CD4-positive, CD25-positive, alpha-beta regulatory T cell (primary cell): ENCODE measurements at regions not wholly inside any gene's neighbourhood (a gene's known extent, or its start where the extent isn't known, plus 50 kb on each side); places are given as distances from the start of the nearest gene placed in this dataset.

Experiments
- ATAC-seq, 2 donors: fragments of 150-1000 bp; cut with Tn5 transposase; one replicate each; pipeline ENCODE4 v1.10.0; 2021; ENCODE audit warnings: low read depth in 2 of 2, moderate number of reproducible peaks in 2 of 2, moderate library complexity in 1 of 2
- DNase-seq, 3 donors: peaks; one replicate each; pipeline versions ENCODE4 v3.0.0 to v3.0.0-alpha.2; 2012 to 2022; ENCODE audit warnings: mixed read lengths in 1 of 3
- H3K27ac ChIP-seq: one replicate; pipeline ENCODE4 v1.7.0; 2013; ENCODE audit warnings: mild to moderate bottlenecking, low read length; ENCODE audit not compliant: insufficient read depth, poor library complexity, severe bottlenecking
- H3K27me3 ChIP-seq: one replicate; pipeline ENCODE4 v1.7.0; 2013; ENCODE audit warnings: low read length; ENCODE audit not compliant: control insufficient read depth, insufficient read depth
- H3K36me3 ChIP-seq: one replicate; pipeline ENCODE4 v1.7.0; 2013; ENCODE audit warnings: mild to moderate bottlenecking, low read length, moderate library complexity; ENCODE audit not compliant: control insufficient read depth, insufficient read depth
- H3K4me1 ChIP-seq: 2 replicates; pipeline ENCODE4 v1.7.0; 2013; ENCODE audit warnings: mild to moderate bottlenecking, low read length; ENCODE audit not compliant: insufficient read depth, control insufficient read depth, poor library complexity, severe bottlenecking
- H3K4me3 ChIP-seq: one replicate; pipeline ENCODE4 v1.7.0; 2013; ENCODE audit warnings: low read depth, mild to moderate bottlenecking, low read length, moderate library complexity
- H3K9me3 ChIP-seq, 2 experiments: 1 replicate in 1 of 2; 2 replicates in 1 of 2; pipeline ENCODE4 v1.7.0; 2013; ENCODE audit warnings: low read length in 2 of 2, mild to moderate bottlenecking in 1 of 2, moderate library complexity in 1 of 2; ENCODE audit not compliant: control insufficient read depth in 2 of 2
- H3K27ac Mint-ChIP-seq, 3 donors: one replicate each; pipeline ENCODE4 v1.8.0; 2020 to 2022; ENCODE audit warnings: mild to moderate bottlenecking in 3 of 3, mixed read lengths in 3 of 3, moderate library complexity in 2 of 3
- H3K27me3 Mint-ChIP-seq: one replicate; pipeline ENCODE4 v1.8.0; 2022; ENCODE audit warnings: mild to moderate bottlenecking, mixed read lengths
- H3K36me3 Mint-ChIP-seq: one replicate; pipeline ENCODE4 v1.8.0; 2020; ENCODE audit warnings: mixed read lengths
- H3K4me1 Mint-ChIP-seq, 4 donors: one replicate each; pipeline ENCODE4 v1.8.0; 2020 to 2022; ENCODE audit warnings: mixed read lengths in 4 of 4, mild to moderate bottlenecking in 1 of 4
- H3K4me3 Mint-ChIP-seq, 4 donors: one replicate each; pipeline ENCODE4 v1.8.0; 2020 to 2022; ENCODE audit warnings: mild to moderate bottlenecking in 4 of 4, mixed read lengths in 4 of 4, moderate library complexity in 3 of 4
- H3K9me3 Mint-ChIP-seq, 7 donors: one replicate each; pipeline ENCODE4 v1.8.0; 2020 to 2022; ENCODE audit warnings: mixed read lengths in 7 of 7, mild to moderate bottlenecking in 3 of 7, moderate library complexity in 2 of 7

DNA sequence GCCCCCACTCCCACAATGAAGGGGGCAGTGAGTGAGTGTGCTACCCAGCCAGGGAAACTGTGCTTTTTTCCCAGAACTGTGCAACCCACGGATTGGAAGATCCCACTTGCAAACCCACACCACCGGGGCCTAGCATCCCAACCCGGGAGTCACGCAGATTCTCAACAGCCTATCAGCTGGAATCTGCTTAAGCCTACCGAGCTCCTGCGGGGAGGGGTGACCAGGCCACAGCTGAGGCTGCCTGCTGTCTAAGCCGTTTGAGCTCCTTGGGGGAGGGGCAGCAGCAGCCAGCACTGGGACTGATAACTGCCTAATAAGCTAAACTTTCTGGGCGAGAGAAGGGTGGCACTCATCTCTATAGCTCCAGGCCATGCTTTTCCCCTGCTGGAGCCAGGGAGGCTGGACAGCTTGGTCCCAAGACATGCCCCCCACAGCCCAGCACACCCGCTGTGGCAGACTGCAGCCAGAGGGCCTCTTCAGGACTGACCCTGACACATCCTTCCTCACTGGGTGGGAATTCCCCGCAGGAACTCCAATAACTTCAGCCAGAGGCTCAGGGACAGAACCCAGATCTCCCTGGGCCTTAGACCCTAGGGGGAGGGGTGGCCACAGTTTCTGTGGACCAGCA, 161.3 kb upstream of the MAGEB18 start:
- H3K9me3 Mint-ChIP-seq = peaks cover 0 to 19% (median 2%) of the 10 kb centered on the region in 7 donors
- ATAC-seq (no peak), DNase-seq (no peak)
- no peak overlapping the region for H3K4me3 Mint-ChIP-seq
- Histone ChIP-seq H3K36me3 (no peaks in the 10 kb centered on the region), H3K4me1 (no peaks in the 10 kb centered on the region), H3K27ac (no peak overlapping the region), H3K27me3 (no peaks in the 10 kb centered on the region), H3K9me3 (no peaks in the 10 kb centered on the region), H3K4me3 (no peak overlapping the region)
- no peaks in the 10 kb centered on the region for H3K27me3 Mint-ChIP-seq
- H3K4me1 Mint-ChIP-seq = no peaks in the 10 kb centered on the region
- no peaks in the 10 kb centered on the region for H3K36me3 Mint-ChIP-seq
- H3K27ac Mint-ChIP-seq = no peak overlapping the region

- Histone ChIP-seq H3K9me3 (peaks cover 0 to 3% of the 10 kb centered on the region in 2 experiments), H3K4me3 (no peak overlapping the region), H3K27me3 (no peaks in the 10 kb centered on the region), H3K4me1 (no peaks in the 10 kb centered on the region), H3K27ac (no peak overlapping the region), H3K36me3 (no peaks in the 10 kb centered on the region)
- ATAC-seq = no peak
- no peak for DNase-seq
- Mint-ChIP-seq H3K4me3 (no peak overlapping the region), H3K9me3 (peaks cover 0 to 3% (median 0%) of the 10 kb centered on the region in 7 donors), H3K27me3 (no peaks in the 10 kb centered on the region), H3K4me1 (no peaks in the 10 kb centered on the region), H3K27ac (no peak overlapping the region), H3K36me3 (no peaks in the 10 kb centered on the region)
These were observed 139.5 kb upstream of the MAGEB18 start for GRCh38 chrX:25998687-25999086.

- no peaks in the 10 kb centered on the region for H3K9me3 ChIP-seq
- H3K4me1 Mint-ChIP-seq = no peaks in the 10 kb centered on the region
- H3K27ac ChIP-seq = no peak overlapping the region
- no peak overlapping the region for H3K4me3 Mint-ChIP-seq
- no peaks in the 10 kb centered on the region for H3K27me3 Mint-ChIP-seq
- H3K36me3 Mint-ChIP-seq = no peaks in the 10 kb centered on the region
- H3K36me3 ChIP-seq = no peaks in the 10 kb centered on the region
- no peak overlapping the region for H3K4me3 ChIP-seq
- H3K9me3 Mint-ChIP-seq = peaks cover 1 to 14% (median 6%) of the 10 kb centered on the region in 7 donors
- H3K4me1 ChIP-seq = no peaks in the 10 kb centered on the region
- H3K27ac Mint-ChIP-seq = no peak overlapping the region
- H3K27me3 ChIP-seq = no peaks in the 10 kb centered on the region
- ATAC-seq (no peak), DNase-seq (no peak)
These were observed 130.7 kb upstream of the MAGEB18 start for GRCh38 chrX:26007462-26007861.

- H3K4me3 ChIP-seq = no peak overlapping the region
- no peaks in the 10 kb centered on the region for H3K27me3 ChIP-seq
- Mint-ChIP-seq H3K27me3 (no peaks in the 10 kb centered on the region), H3K4me3 (no peak overlapping the region), H3K4me1 (no peaks in the 10 kb centered on the region), H3K9me3 (peaks cover 1 to 17% (median 6%) of the 10 kb centered on the region in 7 donors), H3K36me3 (no peaks in the 10 kb centered on the region), H3K27ac (no peak overlapping the region)
- DNase-seq = no peak
- no peaks in the 10 kb centered on the region for H3K36me3 ChIP-seq
- H3K4me1 ChIP-seq = no peaks in the 10 kb centered on the region
- no peak for ATAC-seq
- H3K27ac ChIP-seq = no peak overlapping the region
- H3K9me3 ChIP-seq = no peaks in the 10 kb centered on the region
These were observed 130.1 kb upstream of the MAGEB18 start for GRCh38 chrX:26008042-26008441.

GRCh38 chrX:26008691-26009090, 129.5 kb upstream of the MAGEB18 start:
- H3K9me3 Mint-ChIP-seq = peaks cover 1 to 15% (median 6%) of the 10 kb centered on the region in 7 donors
- no peaks in the 10 kb centered on the region for H3K36me3 Mint-ChIP-seq

DNA sequence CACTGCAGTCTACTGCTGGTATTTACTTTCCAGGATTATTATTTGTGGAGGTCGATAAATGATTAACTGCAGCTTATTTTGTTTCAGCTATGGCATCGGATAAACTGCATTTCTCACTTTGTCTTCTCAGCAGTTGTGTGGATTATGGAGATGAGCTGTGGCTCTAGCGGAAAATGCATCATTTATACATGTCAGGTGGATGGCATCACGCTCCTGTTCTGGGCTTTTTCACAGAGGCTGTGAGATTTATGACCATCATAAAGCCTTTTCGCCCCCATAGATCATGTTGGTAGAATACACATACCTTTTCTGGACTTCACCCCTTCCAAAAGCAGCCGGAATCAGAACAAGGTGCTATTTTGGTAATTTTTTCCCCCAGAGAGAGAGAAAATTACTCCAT, 118.8 kb upstream of the MAGEB18 start:
- H3K9me3 Mint-ChIP-seq = peaks cover 0 to 2% (median 0%) of the 10 kb centered on the region in 7 donors
- no peaks in the 10 kb centered on the region for H3K27me3 Mint-ChIP-seq
- no peak for ATAC-seq
- no peak overlapping the region for H3K4me3 ChIP-seq
- H3K36me3 Mint-ChIP-seq = no peaks in the 10 kb centered on the region
- DNase-seq = no peak
- H3K4me1 ChIP-seq = no peaks in the 10 kb centered on the region
- no peaks in the 10 kb centered on the region for H3K36me3 ChIP-seq
- no peak overlapping the region for H3K27ac ChIP-seq
- no peaks in the 10 kb centered on the region for H3K9me3 ChIP-seq
- H3K27ac Mint-ChIP-seq = no peak overlapping the region
- H3K4me3 Mint-ChIP-seq = no peak overlapping the region
- H3K4me1 Mint-ChIP-seq = no peaks in the 10 kb centered on the region
- H3K27me3 ChIP-seq = no peaks in the 10 kb centered on the region

More at GRCh38 chrX:26008691-26009090, 129.5 kb upstream of the MAGEB18 start:
- Histone ChIP-seq H3K36me3 (no peaks in the 10 kb centered on the region), H3K4me3 (no peak overlapping the region), H3K27ac (no peak overlapping the region), H3K27me3 (no peaks in the 10 kb centered on the region), H3K4me1 (no peaks in the 10 kb centered on the region), H3K9me3 (peaks cover 0 to 2% of the 10 kb centered on the region in 2 experiments)
- ATAC-seq (no peak), DNase-seq (no peak)
- no peaks in the 10 kb centered on the region for H3K4me1 Mint-ChIP-seq
- H3K27me3 Mint-ChIP-seq = no peaks in the 10 kb centered on the region
- H3K27ac Mint-ChIP-seq = no peak overlapping the region
- no peak overlapping the region for H3K4me3 Mint-ChIP-seq

- H3K4me1 ChIP-seq = no peaks in the 10 kb centered on the region
- no peaks in the 10 kb centered on the region for H3K9me3 ChIP-seq
- Mint-ChIP-seq H3K27ac (no peak overlapping the region), H3K4me1 (no peaks in the 10 kb centered on the region), H3K27me3 (no peaks in the 10 kb centered on the region), H3K4me3 (no peak overlapping the region), H3K36me3 (no peaks in the 10 kb centered on the region), H3K9me3 (peaks cover 0 to 4% (median 0%) of the 10 kb centered on the region in 7 donors)
- ATAC-seq (no peak), DNase-seq (no peak)
- H3K36me3 ChIP-seq = no peaks in the 10 kb centered on the region
- no peak overlapping the region for H3K27ac ChIP-seq
- H3K4me3 ChIP-seq = no peak overlapping the region
- no peaks in the 10 kb centered on the region for H3K27me3 ChIP-seq
These were observed 112.0 kb upstream of the MAGEB18 start for GRCh38 chrX:26026179-26026578.
